DMS 273 (cell line): ENCODE measurements at regions not wholly inside any gene's neighbourhood (a gene's known extent, or its start where the extent isn't known, plus 50 kb on each side); places are given as distances from the start of the nearest gene placed in this dataset.
"Not testable (repeated sequence)": the region's sequence is repeated elsewhere in the genome, so short reads cannot be mapped to it uniquely, and the experiment has no call there.

Source experiments
- DNase-seq: peaks from one replicate; lab custom pipeline; 2025; ENCODE audit not compliant: unreplicated experiment; lab: John Stamatoyannopoulos, UW

DNA sequence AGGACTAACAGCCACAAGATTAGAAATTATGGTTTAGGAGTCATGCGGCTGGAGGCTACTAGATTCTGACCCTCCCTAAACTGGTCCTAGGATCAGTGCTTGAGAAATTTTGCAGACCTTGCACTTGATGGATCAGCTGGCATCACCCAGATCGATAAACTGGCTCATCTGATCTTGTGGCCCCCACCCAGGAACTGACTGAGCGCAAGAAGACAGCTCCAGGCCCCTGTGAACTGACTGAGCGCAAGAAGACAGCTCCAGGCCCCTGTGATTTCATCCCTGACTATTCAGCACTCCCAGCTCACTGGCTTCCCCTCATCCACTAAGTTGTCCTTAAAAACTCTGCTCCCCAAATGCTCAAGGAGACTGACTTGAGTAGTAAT, 67.8 kb downstream of the MRPL36 start:
- DNase-seq = not testable (repeated sequence)

DNA sequence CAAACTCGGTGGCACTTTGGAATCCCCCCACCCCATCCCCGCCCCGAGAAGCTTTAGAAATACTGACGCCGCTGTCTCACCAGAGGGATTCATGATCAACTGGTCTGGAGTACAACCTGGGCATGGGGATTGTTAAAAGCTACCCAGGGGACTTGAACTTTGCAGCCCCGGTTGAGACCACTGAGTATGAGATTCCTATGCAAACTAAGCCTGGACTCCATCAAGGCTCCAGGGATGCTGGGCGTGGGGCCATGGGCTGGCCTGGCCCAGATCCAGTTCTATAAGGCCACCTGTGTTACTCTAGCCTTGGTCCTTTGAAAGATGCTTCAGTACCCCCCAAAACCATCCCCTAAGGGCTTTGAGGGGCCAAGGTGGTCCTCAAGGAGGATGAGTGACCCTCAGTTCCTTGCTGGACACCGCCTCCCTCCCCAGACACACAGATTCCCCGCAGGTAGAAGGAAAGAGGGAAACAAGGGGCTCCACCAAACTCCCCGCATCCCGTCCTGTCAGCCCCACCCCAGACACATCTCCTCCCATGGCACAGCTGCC, 68.5 kb downstream of the MRPL36 start:
- DNase-seq = no peak

DNA sequence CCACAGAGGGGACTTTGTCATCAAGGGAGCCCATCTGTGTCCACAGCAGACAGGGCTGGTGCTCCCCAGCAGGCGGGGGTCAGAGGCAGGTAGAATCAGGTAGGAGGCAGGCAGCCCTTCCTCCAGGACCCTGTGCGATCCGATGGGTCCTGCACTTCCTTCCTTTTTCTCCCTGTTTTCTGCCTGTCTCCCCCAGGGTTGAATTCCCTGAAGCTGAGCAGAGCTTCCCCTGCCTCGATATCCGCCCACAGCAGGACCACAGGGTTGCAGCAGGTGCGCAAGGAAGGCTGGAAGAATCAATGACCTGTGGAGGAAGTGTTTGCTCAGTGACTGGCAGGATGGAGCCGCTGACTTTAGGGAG, 69.2 kb downstream of the MRPL36 start:
- DNase-seq = no peak

DNA sequence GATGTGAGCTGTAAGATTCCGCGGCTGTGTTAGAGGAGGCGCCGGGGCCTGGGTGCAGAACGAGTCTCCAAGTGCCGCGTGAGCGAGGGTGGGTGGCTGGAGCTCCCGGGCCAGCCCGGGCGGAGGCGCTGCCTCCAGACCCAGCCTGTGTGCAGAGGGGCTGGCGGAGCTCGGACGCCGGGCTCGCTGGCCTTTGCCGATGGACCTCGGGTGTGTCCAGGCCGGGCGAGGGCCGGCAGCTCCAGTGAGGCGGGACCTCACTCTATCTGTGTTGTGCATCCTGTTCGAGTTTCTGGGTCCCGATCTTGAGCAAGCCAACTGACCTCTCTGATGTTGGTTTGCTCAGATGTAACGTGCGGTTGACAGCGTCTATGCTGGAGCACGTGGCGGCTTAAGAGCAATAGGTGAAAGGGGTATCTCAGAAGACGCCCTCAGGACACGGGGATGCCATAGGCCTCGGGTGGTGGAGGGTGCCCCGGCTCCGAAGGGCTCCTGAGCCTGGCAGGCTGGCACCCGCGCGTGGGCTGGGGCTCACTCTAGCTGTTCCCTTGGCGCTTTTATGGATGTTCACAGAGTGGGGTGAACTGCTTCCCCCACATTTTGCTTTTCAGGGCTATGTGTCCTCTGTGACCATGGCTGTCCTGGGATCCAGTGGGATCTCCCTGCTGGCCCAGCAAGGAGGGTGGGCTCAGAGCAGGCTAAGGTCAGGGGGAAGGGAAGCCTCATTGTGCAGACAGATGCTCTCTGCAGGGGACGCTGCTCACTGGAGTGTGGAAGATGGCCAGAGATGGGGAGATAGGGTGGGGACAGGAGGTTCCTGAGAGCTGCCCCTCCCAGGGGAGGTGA, 69.8 kb downstream of the MRPL36 start:
- DNase-seq = no peak

- no peak for DNase-seq
Measured at GRCh38 chr5:1728846-1729245, 70.8 kb downstream of the MRPL36 start.

DNA sequence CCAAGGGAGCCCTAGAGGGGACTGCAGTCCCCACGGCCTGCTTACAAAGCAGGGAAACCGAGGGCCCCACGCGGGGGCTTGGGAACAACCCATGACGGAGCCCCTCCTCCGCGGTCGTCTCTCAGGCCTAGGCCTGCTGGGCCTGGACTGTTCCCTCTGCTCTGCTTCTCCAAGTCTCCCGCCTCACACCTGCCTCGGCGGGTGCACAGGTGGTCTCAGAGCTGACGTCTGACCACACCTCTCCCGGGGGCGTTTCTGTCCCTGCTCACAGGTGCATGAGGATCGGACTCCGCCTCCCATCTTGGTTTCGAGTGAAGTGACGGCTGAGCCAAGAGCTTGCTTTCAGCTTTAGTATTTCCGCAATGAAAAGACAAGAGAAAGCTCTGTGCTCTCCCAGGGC, 72.1 kb downstream of the MRPL36 start:
- DNase-seq = no peak

GRCh38 chr5:1726956-1727355, 72.7 kb downstream of the MRPL36 start:
- no peak for DNase-seq

DNA sequence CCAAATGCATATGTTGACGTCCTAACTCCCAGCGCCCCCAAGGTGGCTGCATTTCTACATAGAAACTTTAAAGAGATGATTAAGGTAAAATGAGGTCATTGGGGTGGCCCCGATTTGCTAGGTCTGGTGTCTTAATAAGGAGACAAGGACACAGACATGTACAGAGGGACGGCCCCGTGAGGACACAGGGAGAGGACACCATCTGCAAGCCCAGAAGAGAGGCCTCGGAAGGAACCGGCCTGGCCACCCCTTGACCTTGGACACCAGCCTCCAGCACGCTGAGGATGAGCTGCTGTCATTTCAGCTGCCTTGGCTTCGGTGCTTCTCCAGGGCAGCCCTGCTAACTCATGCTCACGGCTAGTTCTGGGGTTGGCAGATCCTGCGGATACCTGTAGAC, 73.2 kb downstream of the MRPL36 start:
- no peak for DNase-seq

GRCh38 chr5:1725641-1726468, 73.8 kb downstream of the MRPL36 start:
- DNase-seq = no peak

GRCh38 chr5:1724822-1725602, 74.6 kb downstream of the MRPL36 start:
- peak; percentile 43 for DNase-seq

DNA sequence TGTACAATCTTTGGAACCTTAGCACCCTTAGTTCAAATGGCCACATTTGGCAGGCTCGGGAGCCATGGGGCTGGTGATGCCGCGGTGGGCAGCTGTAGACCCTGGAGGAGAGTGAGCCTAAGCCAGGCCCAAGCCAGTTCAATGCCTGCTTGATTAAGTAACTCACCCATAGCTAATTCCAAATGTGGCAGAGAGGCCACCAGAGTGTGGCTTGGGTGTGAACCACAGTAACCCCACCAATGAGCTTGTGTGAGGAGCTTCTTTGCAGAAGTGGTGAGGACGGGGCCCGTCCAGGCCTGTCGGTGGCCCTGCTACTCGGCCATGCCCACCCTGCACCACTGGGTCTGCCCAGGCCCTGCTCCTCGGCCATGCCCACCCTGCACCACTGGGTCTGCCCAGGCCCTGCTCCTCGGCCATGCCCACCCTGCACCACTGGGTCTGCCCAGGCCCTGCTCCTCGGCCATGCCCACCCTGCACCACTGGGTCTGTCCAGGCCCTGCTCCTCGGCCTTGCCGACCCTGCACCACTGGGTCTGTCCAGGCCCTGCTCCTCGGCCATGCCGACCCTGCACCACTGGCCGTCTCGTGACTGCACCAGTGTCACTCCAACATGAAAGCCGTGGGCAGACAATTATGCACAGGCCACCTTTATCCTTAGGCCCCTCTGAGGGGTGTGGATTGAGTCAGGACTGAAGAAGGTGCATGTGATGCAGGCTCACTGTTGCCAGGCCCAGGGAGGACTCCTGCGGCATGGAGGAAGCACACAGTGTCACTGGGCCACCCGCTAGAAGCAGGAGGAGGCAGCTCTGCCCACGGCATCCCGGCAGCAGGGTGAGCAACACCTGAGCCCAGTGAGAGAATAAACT, 75.4 kb downstream of the MRPL36 start:
- DNase-seq = no peak

DNA sequence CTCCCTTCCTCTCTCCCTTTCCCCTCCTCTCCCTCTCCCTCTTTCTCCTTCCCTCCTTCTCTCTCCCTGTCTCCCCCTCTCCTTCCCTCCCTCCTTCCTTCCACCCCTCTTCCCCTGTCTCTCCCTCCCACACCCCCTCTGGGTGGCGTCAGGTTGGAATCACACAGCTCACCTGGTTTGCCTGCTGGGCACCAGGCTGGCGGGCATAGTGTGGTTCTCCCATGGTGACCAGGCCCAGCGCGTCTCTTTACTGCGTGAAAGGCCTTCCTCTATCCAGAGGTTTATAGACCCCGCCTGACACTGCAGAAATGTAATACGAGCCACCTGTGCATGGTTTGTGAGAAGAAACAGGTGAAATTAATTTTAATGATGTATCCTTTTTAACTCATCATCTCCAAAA, 76.2 kb downstream of the MRPL36 start:
- DNase-seq = no peak

DNA sequence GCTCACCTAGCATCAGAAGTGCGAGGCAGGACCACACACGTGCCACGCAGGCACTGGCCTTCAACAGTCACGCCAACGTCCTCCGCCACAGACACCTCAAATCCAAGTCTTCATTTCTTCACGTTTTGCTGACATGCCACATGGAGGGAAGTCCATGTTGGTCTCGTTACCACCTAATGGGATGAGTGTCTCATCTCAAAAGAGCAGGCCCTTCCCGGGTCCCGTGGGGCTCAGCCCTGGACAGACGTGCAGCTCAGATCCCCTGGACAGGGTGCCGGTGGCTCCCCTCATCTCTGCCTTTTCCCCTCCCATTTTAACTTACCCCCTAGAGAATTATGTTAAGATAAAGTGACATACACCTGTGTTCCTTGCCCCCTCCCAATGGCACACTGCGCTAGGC, 76.8 kb downstream of the MRPL36 start:
- no peak for DNase-seq

DNA sequence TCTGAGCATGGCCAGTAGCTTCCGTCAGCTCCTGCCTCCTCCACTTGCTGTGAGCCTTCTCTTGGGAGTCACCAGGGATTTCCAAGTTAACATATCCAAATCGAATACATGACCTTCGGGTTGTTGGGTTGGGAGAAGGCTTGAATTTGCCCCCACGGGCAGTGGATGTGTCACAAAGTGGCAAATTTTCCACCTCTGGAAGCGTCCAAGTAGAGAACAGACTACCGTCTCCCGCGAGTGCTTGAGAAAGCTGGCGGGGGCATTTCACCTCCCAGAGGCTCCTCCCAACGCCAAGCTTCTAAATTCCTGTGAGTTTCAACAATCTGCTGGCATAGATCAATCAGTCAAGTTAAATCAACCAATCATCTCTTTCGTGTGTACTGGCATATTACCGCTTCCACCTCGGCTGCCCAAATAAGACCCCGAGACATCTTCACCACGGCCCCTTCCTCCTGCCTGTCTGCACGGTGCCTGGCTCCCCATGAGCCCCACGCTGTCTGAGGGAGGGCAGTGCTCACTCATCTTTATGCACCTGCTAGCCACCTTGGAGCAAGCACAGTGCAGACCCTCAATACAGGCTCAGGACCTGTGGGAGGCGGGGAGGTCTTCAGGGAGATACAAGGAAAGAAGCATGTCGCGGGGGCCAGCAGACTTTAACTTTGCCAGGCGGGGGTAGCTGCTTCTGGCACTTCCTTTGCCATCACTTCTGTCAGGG, 79.1 kb downstream of the MRPL36 start:
- DNase-seq = no peak

GRCh38 chr5:1719860-1720259, 79.8 kb downstream of the MRPL36 start:
- DNase-seq = no peak

DNA sequence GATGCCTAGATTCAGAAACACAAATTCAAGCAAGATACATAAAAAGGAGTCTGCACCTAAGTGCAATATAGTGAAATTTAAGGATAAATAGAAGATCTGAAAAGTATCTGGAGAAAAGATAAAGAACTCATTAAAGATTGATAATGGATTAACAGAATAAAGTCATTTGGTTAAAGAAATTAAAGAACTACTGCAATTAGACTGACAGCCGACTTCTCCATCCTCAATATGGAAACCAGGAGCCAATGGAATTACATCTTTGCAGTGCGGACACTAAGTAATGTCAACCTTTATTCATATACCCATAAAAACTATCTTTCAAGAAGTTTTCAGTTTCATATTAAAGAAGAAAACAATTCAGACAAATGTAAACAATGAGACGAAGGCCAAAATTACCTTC, 81.0 kb downstream of the MRPL36 start:
- DNase-seq = peak; percentile 20

DNA sequence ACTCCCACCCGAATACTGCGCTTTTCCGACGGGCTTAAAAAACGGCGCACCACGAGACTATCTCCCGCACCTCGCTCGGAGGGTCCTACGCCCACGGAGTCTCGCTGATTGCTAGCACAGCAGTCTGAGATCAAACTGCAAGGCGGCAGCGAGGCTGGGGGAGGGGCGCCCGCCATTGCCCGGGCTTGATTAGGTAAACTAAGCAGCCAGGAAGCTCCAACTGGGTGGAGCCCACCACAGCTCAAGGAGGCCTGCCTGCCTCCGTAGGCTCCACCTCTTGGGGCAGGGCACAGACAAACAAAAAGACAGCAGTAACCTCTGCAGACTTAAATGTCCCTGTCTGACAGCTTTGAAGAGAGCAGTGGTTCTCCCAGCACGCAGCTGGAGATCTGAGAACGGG, 89.5 kb downstream of the MRPL36 start:
- not testable (repeated sequence) for DNase-seq

DNA sequence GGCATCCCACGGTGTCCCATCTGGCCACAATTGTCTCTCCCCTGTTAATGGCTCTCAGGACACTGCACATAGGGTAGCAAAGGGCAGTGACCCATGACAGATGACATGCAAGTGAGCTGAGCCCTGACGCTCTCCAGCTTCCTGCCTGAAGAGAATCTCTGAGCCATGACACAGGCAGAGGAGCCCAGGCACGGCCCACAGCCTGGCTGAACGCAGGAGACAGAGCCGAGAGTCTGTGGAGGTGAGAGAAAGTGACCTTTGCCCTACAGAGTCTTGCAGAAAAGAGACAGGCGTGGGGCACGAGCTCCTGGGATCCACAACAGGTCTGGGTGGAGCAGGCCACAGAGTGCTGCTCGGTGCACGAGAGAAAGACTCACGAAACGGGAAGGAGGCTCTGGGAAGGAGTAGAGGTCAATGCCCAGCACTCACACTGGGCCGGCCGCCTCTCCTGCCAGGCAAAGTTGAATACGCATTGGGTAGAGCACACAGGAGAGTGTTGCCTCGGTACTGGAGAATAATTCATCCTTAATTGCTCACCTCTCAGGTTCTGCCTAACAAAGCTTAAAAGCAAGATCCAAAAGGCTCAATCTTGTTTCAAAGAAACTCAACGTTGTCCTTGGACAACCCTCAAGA, 90.3 kb downstream of the MRPL36 start:
- no peak for DNase-seq

DNA sequence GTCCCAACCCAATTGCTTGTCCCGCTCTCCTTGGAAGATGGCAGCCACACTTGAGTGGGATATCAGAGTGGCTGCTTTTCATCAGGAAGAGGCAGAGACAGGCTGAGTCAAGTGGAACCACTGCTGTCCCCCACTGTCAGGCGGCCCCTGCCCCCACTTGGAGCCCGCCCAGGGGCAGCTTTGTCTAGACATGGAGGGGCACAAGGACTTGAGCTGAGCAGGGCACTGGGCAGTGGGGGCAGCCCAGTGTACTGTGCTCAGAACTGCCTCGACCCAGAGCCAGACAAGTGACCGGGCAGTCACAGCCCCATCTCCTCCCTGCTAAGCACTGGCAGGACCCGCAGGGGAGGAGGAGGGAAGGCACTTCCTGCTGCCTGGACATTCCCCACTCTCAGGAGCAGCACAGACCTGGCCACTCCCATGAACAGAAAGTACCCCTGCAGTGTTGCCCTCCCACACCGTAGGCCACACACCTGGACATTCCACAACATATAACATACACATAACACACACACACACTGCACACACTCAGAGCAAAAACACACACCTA, 91.0 kb downstream of the MRPL36 start:
- DNase-seq = no peak
